GM23338 (cell line): ENCODE measurements at regions not wholly inside any gene's neighbourhood (a gene's known extent, or its start where the extent isn't known, plus 50 kb on each side); places are given as distances from the start of the nearest gene placed in this dataset.

Source experiments
- ATAC-seq: fragments of 200-7000 bp; cut with Tn5 transposase; 3 replicates; pipeline ENCODE4 v1.9.1; 2020
- DNase-seq: peaks from one replicate; pipeline ENCODE4 v3.0.0-alpha.2; 2015; ENCODE audit warnings: low spot score
- H2AFZ ChIP-seq: fragments of 200-600 bp; sonication (generic); 2 replicates; pipeline ENCODE4 v1.8.0; 2016; ENCODE audit warnings: antibody characterized with exemption, mild to moderate bottlenecking, moderate library complexity
- H3F3A ChIP-seq: fragments of 200-600 bp; sonication (generic); replicated peaks from 2 replicates; pipeline ENCODE4 v1.8.0; 2017; ENCODE audit warnings: antibody characterized with exemption, mixed run types, low read depth
- H3K27ac ChIP-seq: fragments of 200-600 bp; sonication (generic); 2 replicates; pipeline ENCODE4 v1.6.1; 2016; ENCODE audit warnings: low read depth
- H3K27me3 ChIP-seq: fragments of 200-600 bp; sonication (generic); 2 replicates; pipeline ENCODE4 v1.8.0; 2016; ENCODE audit warnings: mild to moderate bottlenecking, mixed run types, moderate library complexity; ENCODE audit not compliant: insufficient read depth
- H3K36me3 ChIP-seq: fragments of 200-600 bp; sonication (generic); 2 replicates; pipeline ENCODE4 v1.8.0; 2016; ENCODE audit warnings: mild to moderate bottlenecking; ENCODE audit not compliant: insufficient read depth
- H3K4me1 ChIP-seq: fragments of 200-600 bp; sonication (generic); 2 replicates; pipeline ENCODE4 v1.8.0; 2016; ENCODE audit warnings: mild to moderate bottlenecking, moderate library complexity; ENCODE audit not compliant: insufficient read depth
- H3K4me2 ChIP-seq: fragments of 200-600 bp; sonication (generic); 2 replicates; pipeline ENCODE4 v1.7.1; 2017; ENCODE audit warnings: mixed run types
- H3K4me3 ChIP-seq: fragments of 200-600 bp; sonication (generic); 2 replicates; pipeline ENCODE4 v1.6.1; 2016; ENCODE audit warnings: mixed run types
- H3K79me2 ChIP-seq: fragments of 200-600 bp; sonication (generic); replicated peaks from 2 replicates; pipeline ENCODE4 v1.8.0; 2017; ENCODE audit warnings: mild to moderate bottlenecking; ENCODE audit not compliant: insufficient read depth
- H3K9me2 ChIP-seq: fragments of 200-600 bp; sonication (generic); 2 replicates; pipeline ENCODE4 v1.8.0; 2017; ENCODE audit not compliant: insufficient read depth
- H4K20me1 ChIP-seq: fragments of 200-600 bp; sonication (generic); replicated peaks from 2 replicates; pipeline ENCODE4 v1.8.0; 2017; ENCODE audit warnings: mild to moderate bottlenecking; ENCODE audit not compliant: insufficient read depth
- H3K27ac Mint-ChIP-seq: 2 replicates; pipeline ENCODE4 v1.8.0; 2020; ENCODE audit warnings: inconsistent platforms, mild to moderate bottlenecking, moderate library complexity, mixed read lengths
- H3K27me3 Mint-ChIP-seq: 3 replicates; pipeline ENCODE4 v1.8.0; 2022; ENCODE audit warnings: low read depth, mild to moderate bottlenecking, moderate library complexity, mixed read lengths, inconsistent platforms; ENCODE audit not compliant: insufficient read depth, poor library complexity
- H3K36me3 Mint-ChIP-seq: 3 replicates; pipeline ENCODE4 v1.8.0; 2021; ENCODE audit warnings: low read depth, mild to moderate bottlenecking, inconsistent platforms, moderate library complexity, mixed read lengths
- H3K4me1 Mint-ChIP-seq: 3 replicates; pipeline ENCODE4 v1.8.0; 2020; ENCODE audit warnings: mild to moderate bottlenecking, inconsistent platforms, mixed read lengths
- H3K4me3 Mint-ChIP-seq: 3 replicates; pipeline ENCODE4 v1.8.0; 2021; ENCODE audit warnings: moderate library complexity, mild to moderate bottlenecking, inconsistent platforms, mixed read lengths
- H3K9me3 Mint-ChIP-seq: 3 replicates; pipeline ENCODE4 v1.8.0; 2020; ENCODE audit warnings: moderate library complexity, mild to moderate bottlenecking, inconsistent platforms, mixed read lengths
- CREB1 ChIP-seq: fragments of 250-450 bp; sonication (Bioruptor Pico); IDR thresholded peaks from 2 replicates; pipeline ENCODE4 v1.5.0; 2020; ENCODE audit warnings: low read depth, mild to moderate bottlenecking, moderate library complexity
- CTCF ChIP-seq, 2 experiments: fragments of 200-600 bp in 1 of 2; sonication (generic) in 1 of 2; conservative IDR thresholded peaks; 2 replicates each; pipeline versions ENCODE4 v1.5.1 to v1.6.1; 2016 to 2017; ENCODE audit warnings: antibody characterized with exemption in 2 of 2, low read depth in 2 of 2, mild to moderate bottlenecking in 2 of 2, moderate library complexity in 1 of 2
- ETS1 ChIP-seq: IDR thresholded peaks from 2 replicates; pipeline ENCODE4 v1.6.1; 2016; ENCODE audit warnings: antibody characterized with exemption
- NANOG ChIP-seq: IDR thresholded peaks from 2 replicates; pipeline ENCODE4 v1.6.1; 2016; ENCODE audit warnings: antibody characterized with exemption, borderline replicate concordance
- STAT1 ChIP-seq: IDR thresholded peaks from one replicate; pipeline ENCODE4 v1.6.1; 2016; ENCODE audit warnings: antibody characterized with exemption; ENCODE audit not compliant: unreplicated experiment
- TF ChIP-seq, protein P1 (sequence below): fragments of 250-450 bp; sonication (Bioruptor Pico); IDR thresholded peaks from 2 replicates; pipeline ENCODE4 v1.5.0; 2020; ENCODE audit warnings: mild to moderate bottlenecking, moderate library complexity

DNA sequence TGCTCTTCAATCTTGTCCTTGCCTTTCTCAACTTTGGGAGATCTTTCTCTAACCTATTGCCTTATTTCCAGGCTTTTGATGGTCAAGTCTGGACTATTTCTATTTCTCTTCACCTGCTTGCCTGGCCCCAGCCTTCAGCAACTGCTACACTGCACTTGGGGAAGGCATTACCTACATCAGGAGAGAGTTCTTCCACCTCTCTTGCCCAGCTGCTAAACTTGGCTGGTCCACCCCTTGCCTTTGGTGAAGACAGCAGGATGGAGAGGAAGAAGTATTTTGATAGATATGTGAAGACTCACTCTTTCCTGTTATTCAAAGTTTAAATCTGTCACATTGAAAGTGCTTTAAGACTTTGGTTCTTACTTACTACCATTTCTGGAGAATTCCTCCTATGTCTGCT is 574.8 kb downstream of the ZPLD1 start:
- Histone ChIP-seq H3K27me3 (no peaks in the 10 kb centered on the region), H3F3A (no peaks in the 10 kb centered on the region), H3K36me3 (no peaks in the 10 kb centered on the region), H3K9me2 (peaks cover 6% of the 10 kb centered on the region; the same call in 1 of the 2 replicates), H3K4me3 (no peak overlapping the region), H3K4me2 (peak overlapping the region; percentile 10; the same call in 1 of the 2 replicates), H2AFZ (no peak overlapping the region), H3K79me2 (no peaks in the 10 kb centered on the region), H4K20me1 (no peaks in the 10 kb centered on the region), H3K27ac (no peak overlapping the region), H3K4me1 (peaks cover 15% of the 10 kb centered on the region)
- ATAC-seq (peak; percentile 53), DNase-seq (peak; percentile 1)
- Mint-ChIP-seq H3K4me1 (peaks cover 14% of the 10 kb centered on the region), H3K27me3 (no peaks in the 10 kb centered on the region), H3K36me3 (peaks cover 15% of the 10 kb centered on the region), H3K27ac (no peak overlapping the region), H3K4me3 (no peak overlapping the region), H3K9me3 (peaks cover 11% of the 10 kb centered on the region)
- no peak for TF ChIP-seq CTCF (conservative IDR thresholded peaks at IDR 0.05; ENCODE audit: low read depth in 2 of 2)

DNA sequence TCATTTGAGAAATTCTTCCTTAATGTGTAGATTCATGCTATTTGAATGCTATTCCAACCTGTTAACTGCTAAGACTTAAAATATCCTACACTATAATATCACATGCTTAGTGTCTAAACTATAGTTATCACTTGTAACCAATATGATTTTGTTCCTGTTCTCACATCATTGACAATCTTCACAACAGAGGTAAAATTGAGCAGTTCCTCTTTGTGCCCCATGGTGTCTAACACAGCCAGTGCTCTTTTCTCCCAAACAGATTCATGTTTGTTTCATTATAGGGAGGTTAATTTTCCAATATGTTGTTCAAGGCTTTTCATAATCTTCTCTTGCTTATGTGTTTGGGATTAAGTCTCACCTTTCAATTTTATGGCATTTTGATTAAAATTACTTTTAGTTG is 591.1 kb downstream of the ZPLD1 start:
- no peaks in the 10 kb centered on the region for H3K27me3 ChIP-seq
- no peaks in the 10 kb centered on the region for H3K9me2 ChIP-seq
- H3F3A ChIP-seq, result no peaks in the 10 kb centered on the region
- H3K36me3 Mint-ChIP-seq, result no peaks in the 10 kb centered on the region
- 0 out of 2 replicates have a peak, but pooled peaks cover 15% of the 10 kb centered on the region for H3K4me1 ChIP-seq
- peak; percentile 3 for DNase-seq
- H3K4me2 ChIP-seq, result no peak overlapping the region
- H3K4me3 Mint-ChIP-seq, result no peak overlapping the region
- no peak overlapping the region for H2AFZ ChIP-seq
- H4K20me1 ChIP-seq, result no peaks in the 10 kb centered on the region
- no peak for ATAC-seq
- no peaks in the 10 kb centered on the region for H3K79me2 ChIP-seq
- no peak overlapping the region for H3K27ac Mint-ChIP-seq
- H3K9me3 Mint-ChIP-seq, result no peaks in the 10 kb centered on the region
- H3K27me3 Mint-ChIP-seq, result no peaks in the 10 kb centered on the region
- no peak overlapping the region for H3K4me3 ChIP-seq
- H3K36me3 ChIP-seq, result no peaks in the 10 kb centered on the region
- H3K4me1 Mint-ChIP-seq, result peaks cover 15% of the 10 kb centered on the region
- no peak overlapping the region for H3K27ac ChIP-seq
- TF ChIP-seq NANOG (no peak), CREB1 (no peak), STAT1 (no peak), CTCF (conservative IDR thresholded peaks at IDR 0.05; ENCODE audit: low read depth in 2 of 2) (no peak), ETS1 (no peak)
- TF ChIP-seq, protein P1, sequence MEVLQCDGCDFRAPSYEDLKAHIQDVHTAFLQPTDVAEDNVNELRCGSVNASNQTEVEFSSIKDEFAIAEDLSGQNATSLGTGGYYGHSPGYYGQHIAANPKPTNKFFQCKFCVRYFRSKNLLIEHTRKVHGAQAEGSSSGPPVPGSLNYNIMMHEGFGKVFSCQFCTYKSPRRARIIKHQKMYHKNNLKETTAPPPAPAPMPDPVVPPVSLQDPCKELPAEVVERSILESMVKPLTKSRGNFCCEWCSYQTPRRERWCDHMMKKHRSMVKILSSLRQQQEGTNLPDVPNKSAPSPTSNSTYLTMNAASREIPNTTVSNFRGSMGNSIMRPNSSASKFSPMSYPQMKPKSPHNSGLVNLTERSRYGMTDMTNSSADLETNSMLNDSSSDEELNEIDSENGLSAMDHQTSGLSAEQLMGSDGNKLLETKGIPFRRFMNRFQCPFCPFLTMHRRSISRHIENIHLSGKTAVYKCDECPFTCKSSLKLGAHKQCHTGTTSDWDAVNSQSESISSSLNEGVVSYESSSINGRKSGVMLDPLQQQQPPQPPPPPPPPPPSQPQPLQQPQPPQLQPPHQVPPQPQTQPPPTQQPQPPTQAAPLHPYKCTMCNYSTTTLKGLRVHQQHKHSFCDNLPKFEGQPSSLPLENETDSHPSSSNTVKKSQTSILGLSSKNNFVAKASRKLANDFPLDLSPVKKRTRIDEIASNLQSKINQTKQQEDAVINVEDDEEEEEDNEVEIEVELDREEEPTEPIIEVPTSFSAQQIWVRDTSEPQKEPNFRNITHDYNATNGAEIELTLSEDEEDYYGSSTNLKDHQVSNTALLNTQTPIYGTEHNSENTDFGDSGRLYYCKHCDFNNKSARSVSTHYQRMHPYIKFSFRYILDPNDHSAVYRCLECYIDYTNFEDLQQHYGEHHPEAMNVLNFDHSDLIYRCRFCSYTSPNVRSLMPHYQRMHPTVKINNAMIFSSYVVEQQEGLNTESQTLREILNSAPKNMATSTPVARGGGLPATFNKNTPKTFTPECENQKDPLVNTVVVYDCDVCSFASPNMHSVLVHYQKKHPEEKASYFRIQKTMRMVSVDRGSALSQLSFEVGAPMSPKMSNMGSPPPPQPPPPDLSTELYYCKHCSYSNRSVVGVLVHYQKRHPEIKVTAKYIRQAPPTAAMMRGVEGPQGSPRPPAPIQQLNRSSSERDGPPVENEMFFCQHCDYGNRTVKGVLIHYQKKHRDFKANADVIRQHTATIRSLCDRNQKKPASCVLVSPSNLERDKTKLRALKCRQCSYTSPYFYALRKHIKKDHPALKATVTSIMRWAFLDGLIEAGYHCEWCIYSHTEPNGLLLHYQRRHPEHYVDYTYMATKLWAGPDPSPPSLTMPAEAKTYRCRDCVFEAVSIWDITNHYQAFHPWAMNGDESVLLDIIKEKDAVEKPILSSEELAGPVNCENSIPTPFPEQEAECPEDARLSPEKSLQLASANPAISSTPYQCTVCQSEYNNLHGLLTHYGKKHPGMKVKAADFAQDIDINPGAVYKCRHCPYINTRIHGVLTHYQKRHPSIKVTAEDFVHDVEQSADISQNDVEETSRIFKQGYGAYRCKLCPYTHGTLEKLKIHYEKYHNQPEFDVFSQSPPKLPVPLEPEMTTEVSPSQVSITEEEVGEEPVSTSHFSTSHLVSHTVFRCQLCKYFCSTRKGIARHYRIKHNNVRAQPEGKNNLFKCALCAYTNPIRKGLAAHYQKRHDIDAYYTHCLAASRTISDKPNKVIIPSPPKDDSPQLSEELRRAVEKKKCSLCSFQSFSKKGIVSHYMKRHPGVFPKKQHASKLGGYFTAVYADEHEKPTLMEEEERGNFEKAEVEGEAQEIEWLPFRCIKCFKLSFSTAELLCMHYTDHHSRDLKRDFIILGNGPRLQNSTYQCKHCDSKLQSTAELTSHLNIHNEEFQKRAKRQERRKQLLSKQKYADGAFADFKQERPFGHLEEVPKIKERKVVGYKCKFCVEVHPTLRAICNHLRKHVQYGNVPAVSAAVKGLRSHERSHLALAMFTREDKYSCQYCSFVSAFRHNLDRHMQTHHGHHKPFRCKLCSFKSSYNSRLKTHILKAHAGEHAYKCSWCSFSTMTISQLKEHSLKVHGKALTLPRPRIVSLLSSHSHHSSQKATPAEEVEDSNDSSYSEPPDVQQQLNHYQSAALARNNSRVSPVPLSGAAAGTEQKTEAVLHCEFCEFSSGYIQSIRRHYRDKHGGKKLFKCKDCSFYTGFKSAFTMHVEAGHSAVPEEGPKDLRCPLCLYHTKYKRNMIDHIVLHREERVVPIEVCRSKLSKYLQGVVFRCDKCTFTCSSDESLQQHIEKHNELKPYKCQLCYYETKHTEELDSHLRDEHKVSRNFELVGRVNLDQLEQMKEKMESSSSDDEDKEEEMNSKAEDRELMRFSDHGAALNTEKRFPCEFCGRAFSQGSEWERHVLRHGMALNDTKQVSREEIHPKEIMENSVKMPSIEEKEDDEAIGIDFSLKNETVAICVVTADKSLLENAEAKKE, result no peak
